ENCODE measurements at regions not wholly inside any gene's neighbourhood (a gene's known extent, or its start where the extent isn't known, plus 50 kb on each side); places are given as distances from the start of the nearest gene placed in this dataset.

DNA sequence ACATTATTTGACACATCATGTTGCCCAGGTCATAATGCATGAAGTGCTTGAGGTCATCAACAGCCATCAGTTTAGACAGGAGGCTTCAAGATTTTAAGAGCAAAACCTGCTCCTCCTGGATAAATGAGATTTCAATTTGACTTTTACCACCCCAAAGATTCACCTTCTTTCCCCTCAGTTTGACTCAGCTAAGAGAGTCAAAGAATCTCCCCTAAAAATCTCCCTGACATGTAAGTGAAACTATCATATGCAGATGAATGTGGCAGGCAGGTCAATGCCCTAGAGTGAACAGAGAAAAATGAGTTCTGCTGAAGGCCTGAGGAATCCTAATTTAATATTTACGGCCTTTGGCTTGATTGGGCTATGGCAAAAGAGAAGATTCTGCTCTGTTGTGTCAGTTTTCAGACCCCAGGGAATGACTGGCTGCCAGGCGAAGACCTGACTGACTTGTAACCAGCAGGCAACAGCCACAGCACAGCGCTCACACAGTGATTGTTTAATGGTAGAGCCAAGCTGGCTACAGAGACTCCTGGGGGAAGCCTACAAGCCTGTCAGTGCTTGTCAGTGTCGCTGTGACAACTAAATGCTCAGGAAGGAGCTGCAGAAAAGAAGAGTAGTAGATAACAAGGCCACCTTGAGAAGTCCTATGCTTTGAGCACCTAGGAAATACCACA, 491.2 kb upstream of the LRRC4C start:
- no peak for DNase-seq (ENCODE audit: low read depth)
- H3K4me3 ChIP-seq (ENCODE audit: low read depth, low read length) = no peak overlapping the region

DNA sequence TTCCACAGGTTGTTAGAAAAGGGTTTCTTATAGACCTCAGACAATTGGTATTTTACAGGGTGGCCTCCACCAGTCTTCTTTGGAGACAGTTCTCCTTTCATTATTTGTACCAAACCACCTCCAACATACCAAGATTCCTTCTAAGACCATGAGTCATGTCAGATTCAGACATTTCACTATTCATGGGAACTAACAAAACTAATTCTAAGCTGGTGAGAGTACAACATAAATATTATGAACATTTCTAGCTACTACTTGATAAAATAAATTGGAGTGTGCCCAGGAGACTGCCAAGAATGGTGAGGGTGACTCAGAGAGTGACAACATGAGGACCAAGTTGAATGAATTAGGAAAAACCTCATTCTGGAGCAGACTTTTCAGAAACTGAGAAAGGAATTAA, 494.6 kb upstream of the LRRC4C start:
- peak; percentile 45 for DNase-seq (ENCODE audit: low read depth)
- H3K4me3 ChIP-seq (ENCODE audit: low read depth, low read length) = no peak overlapping the region

DNA sequence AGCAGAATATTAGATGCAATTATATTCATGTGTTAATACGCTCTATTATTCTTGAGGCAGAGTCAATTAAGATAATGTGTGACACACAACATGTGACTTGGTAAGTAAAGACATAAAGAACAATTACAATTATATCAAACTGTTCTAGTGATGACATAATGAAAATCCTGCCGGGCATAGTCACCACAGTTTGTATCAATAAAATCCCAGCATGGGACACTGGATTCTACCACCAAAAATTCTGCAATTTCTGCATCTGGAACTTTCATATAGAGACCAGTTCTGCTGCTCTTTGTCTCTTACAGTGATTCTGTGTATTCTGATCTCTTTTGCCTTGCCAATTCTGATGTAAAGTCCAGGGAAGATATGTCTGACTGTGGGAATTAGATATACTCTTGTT, 495.6 kb upstream of the LRRC4C start:
- no peak for DNase-seq (ENCODE audit: low read depth)
- H3K4me3 ChIP-seq (ENCODE audit: low read depth, low read length) = no peak overlapping the region

DNA sequence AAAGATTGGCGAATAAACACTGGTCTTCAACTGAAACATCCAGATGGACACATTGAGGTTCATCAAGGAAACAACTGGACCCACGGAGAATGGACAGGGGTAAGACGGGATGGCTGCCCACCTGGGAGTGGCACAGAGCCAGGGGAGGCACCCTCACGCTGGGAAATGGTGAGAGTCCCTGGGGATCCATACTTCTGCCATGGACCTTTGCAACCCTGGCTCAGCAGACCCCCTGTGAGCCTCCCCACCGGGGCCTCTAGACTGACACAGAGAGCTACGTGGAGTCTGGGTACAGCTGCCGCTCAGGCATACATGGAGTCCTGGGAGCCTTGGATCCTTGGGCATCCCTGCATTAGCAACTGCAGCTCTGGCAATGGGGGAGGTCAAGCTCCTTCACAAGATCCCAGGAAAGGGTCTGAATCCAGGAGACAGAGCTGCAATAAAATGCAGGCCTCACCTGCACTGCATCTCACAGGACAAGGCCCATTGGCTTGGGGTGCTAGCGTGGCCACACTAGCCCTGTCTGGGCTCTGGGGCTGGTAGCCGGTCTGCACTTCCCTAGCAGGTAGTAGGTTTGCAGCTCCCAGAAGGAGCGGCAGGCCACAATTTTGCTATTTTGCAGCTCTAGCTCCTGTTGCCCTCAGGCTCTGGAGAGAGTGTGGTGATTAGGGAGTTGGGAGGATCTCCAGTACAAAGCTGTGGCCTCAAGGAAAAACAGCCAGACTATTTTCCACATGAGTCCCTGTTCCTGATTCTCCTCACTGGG, 496.4 kb upstream of the LRRC4C start:
- DNase-seq (ENCODE audit: low read depth) = no peak
- H3K4me3 ChIP-seq (ENCODE audit: low read depth, low read length) = no peak overlapping the region

GRCh38 chr11:41963406-41963805, 504.0 kb upstream of the LRRC4C start:
- no peak for DNase-seq (ENCODE audit: low read depth)
- no peak overlapping the region for H3K4me3 ChIP-seq (ENCODE audit: low read depth, low read length)

DNA sequence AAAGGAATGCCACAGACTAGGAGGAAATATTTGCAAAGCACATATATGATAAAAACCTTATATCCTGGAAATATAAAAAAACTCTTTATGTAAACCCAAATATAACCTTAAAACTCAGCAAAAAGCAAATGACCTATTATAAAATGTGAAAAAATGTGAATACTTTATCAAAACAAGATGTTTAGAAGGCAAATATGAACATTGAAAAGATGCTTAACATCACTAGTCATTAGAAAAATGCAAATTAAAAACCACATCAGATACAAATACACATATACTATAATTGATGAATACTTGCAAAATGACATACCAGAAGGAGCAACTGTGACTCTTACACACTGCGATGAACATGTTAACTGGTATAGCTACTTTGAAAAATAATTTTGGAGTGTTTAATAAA, 511.2 kb upstream of the LRRC4C start:
- no peak for DNase-seq (ENCODE audit: low read depth)
- H3K4me3 ChIP-seq (ENCODE audit: low read depth, low read length) = no peak overlapping the region

DNA sequence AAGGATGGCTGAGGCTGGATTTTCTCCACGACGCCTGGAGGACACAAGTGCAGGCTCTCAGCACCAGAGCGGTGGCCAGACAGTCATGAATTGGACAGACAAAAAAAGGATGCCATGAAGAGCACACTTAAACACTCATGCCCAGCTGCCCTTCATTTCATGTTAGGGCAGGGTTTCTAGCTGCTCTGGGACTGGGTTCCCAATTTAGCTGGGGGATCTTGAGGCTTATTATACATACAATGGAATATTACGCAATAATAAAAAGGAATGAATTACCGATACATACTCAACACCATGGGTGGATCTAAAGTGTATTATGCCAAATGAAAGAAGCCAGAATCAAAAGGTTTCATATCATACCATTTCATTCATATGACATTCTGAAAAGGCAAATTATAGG, 512.1 kb upstream of the LRRC4C start:
- DNase-seq (ENCODE audit: low read depth) = no peak
- no peak overlapping the region for H3K4me3 ChIP-seq (ENCODE audit: low read depth, low read length)

DNA sequence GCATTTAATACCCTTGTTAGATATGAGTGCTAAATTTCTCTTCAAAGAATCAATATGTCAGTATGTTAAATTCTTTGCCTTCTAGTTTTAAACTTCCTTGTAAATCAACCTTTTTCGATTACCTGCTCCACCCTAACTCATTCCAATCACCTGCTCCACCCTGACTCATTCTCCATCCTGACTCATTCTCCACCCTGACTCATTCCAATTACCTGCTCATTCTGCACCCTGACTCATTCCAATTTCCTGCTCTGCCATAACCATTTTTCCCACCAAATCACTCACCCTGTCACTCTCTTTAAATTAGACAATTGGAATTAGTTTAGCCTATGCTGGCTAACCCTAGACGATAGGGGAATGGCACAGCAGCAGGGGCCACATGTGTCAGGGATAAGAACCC, 519.5 kb upstream of the LRRC4C start:
- H3K4me3 ChIP-seq (ENCODE audit: low read depth, low read length) = no peak overlapping the region
- no peak for DNase-seq (ENCODE audit: low read depth)

- DNase-seq (ENCODE audit: low read depth) = no peak
- no peak overlapping the region for H3K4me3 ChIP-seq (ENCODE audit: low read depth, low read length)
Measured at GRCh38 chr11:41980741-41981140, 521.3 kb upstream of the LRRC4C start.

- no peak overlapping the region for H3K4me3 ChIP-seq (ENCODE audit: low read depth, low read length)
Measured at GRCh38 chr11:41982276-41982675, 522.8 kb upstream of the LRRC4C start.

GRCh38 chr11:41982975-41983374, 523.5 kb upstream of the LRRC4C start:
- no peak for DNase-seq (ENCODE audit: low read depth)
- no peak overlapping the region for H3K4me3 ChIP-seq (ENCODE audit: low read depth, low read length)

More at GRCh38 chr11:41982276-41982675, 522.8 kb upstream of the LRRC4C start:
- DNase-seq (ENCODE audit: low read depth) = no peak

GRCh38 chr11:41983475-41983874, 524.0 kb upstream of the LRRC4C start:
- no peak for DNase-seq (ENCODE audit: low read depth)

GRCh38 chr11:41984023-41984422, 524.6 kb upstream of the LRRC4C start:
- no peak overlapping the region for H3K4me3 ChIP-seq (ENCODE audit: low read depth, low read length)
- DNase-seq (ENCODE audit: low read depth) = no peak

More at GRCh38 chr11:41983475-41983874, 524.0 kb upstream of the LRRC4C start:
- no peak overlapping the region for H3K4me3 ChIP-seq (ENCODE audit: low read depth, low read length)

GRCh38 chr11:41985799-41986198, 526.3 kb upstream of the LRRC4C start:
- DNase-seq (ENCODE audit: low read depth) = no peak
- H3K4me3 ChIP-seq (ENCODE audit: low read depth, low read length) = no peak overlapping the region

GRCh38 chr11:41988951-41989572, 529.6 kb upstream of the LRRC4C start:
- H3K4me3 ChIP-seq (ENCODE audit: low read depth, low read length) = no peak overlapping the region
- DNase-seq (ENCODE audit: low read depth) = no peak

DNA sequence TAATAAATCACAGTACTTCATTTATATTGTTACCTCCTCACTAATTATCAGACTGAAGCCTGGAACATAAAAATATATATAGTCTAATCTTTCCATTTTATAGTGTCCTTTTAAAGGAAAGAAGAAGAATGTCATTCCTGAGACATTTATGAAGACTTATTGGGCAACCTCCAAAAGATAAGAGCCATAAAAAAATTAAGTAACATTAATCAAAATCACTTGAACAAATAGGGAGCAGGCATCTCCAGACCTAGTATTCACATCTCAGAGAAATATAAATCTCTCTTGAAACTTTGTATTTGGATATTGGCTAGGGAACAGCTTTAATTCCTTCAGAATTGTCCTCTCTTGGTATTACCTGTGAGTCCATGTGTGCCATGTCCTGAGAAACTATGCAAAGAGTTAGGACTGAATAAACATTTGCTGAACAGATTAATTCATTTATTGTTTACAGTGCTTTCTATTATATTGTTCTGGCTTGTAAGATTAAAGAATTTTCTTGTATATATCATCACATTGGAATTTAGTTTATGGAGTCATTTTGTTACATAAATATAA, 530.5 kb upstream of the LRRC4C start:
- no peak for DNase-seq (ENCODE audit: low read depth)
- no peak overlapping the region for H3K4me3 ChIP-seq (ENCODE audit: low read depth, low read length)

- H3K4me3 ChIP-seq (ENCODE audit: low read depth, low read length) = no peak overlapping the region
- no peak for DNase-seq (ENCODE audit: low read depth)
Measured at GRCh38 chr11:41996533-41996932, 537.1 kb upstream of the LRRC4C start.

DNA sequence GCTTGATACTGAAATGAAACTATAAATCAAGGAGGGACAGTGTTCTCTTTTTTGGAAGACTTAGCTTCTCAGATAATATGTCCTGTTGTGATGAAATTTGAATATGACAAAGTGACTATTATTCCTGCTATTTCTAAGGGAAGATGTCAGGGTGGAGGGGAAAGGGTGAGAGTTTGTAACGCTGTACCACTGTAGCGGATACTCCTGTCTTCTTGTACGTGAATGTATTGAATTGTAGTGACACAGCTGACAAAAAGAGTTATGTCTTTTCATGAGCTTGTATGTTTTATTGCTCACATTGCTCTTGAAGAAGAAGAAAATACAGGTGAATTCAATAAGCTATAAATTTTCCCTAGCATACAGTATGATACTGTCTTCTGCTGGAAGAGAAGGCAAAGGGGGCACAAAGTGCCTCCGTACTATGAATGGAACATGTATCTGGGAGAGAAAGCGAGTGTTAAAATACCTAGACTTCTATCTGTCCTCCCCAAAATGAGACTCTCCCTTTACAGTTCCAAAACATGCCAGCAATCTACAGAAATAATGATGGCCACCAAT, 538.5 kb upstream of the LRRC4C start:
- DNase-seq (ENCODE audit: low read depth) = no peak

DNA sequence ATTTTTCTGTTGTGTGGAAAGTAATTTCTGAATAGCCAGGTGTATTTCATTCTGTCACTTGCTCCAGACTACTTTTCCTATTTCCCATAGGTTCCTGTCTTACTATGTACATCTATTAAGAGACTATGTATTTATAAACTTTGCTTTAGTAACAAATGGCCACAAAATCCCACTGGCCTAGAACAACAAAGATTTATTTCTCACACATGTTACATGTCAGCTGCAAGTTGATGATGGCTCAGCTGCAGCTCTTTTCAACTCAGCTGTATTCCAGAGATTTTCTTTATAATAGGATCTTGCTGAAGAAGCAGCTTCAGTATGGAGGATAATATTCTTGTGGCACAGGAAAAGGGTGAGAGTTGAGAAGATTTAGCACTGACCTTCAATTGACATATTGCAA, 539.6 kb upstream of the LRRC4C start:
- DNase-seq (ENCODE audit: low read depth) = no peak
- H3K4me3 ChIP-seq (ENCODE audit: low read depth, low read length) = no peak overlapping the region

More for the DNA sequence above, 538.5 kb upstream of the LRRC4C start:
- H3K4me3 ChIP-seq (ENCODE audit: low read depth, low read length) = no peak overlapping the region

DNA sequence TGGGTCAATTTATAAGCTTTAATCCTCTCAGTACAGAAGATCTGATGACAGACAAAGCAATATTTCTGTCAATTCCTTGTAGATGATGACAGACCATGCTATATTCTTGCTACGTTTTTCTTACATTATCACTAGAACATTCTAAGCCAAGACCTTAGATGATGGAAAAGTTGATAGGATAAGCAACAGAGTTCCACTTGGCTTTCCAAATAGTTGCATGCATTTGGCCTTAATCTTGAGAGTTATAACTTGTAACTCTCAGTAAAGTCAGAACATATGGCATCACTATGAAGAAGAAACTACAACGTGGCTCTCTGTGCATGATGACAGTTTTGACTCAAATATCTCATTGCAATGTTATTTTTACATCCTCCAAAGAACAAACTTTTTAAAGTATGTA, 544.3 kb upstream of the LRRC4C start:
- DNase-seq (ENCODE audit: low read depth) = no peak
- no peak overlapping the region for H3K4me3 ChIP-seq (ENCODE audit: low read depth, low read length)
